Activated naive CD8-positive, alpha-beta T cell treated with anti-CD3 and anti-CD28 coated beads, Interleukin-2, amount 10 ng/mL, durations not matched to agents 7 days and 5 days (primary cell): ENCODE measurements at regions not wholly inside any gene's neighbourhood (a gene's known extent, or its start where the extent isn't known, plus 50 kb on each side); places are given as distances from the start of the nearest gene placed in this dataset.

Experiments
- ATAC-seq: fragments of 150-1000 bp; cut with Tn5 transposase; one replicate; pipeline ENCODE4 v1.10.0; 2021; ENCODE audit warnings: low read depth, moderate library complexity
- POLR2A ChIA-PET: fragments of 350-600 bp; sonication (Branson Sonifier 250); formaldehyde crosslinking; loops from one replicate; lab custom pipeline; 2021; ENCODE audit warnings: antibody characterized with exemption; lab: Charles Lee
- DNase-seq: peaks from one replicate; pipeline ENCODE4 v3.0.0; 2021
- H3K27ac Mint-ChIP-seq: one replicate; pipeline ENCODE4 v1.8.0; 2022; ENCODE audit warnings: mild to moderate bottlenecking, mixed read lengths
- H3K27me3 Mint-ChIP-seq: one replicate; pipeline ENCODE4 v1.8.0; 2022; ENCODE audit warnings: mild to moderate bottlenecking, moderate library complexity, mixed read lengths
- H3K36me3 Mint-ChIP-seq: one replicate; pipeline ENCODE4 v1.8.0; 2021; ENCODE audit warnings: mild to moderate bottlenecking, mixed read lengths
- H3K4me1 Mint-ChIP-seq: one replicate; pipeline ENCODE4 v1.8.0; 2021; ENCODE audit warnings: mixed read lengths
- H3K4me3 Mint-ChIP-seq: one replicate; pipeline ENCODE4 v1.8.0; 2022; ENCODE audit warnings: mild to moderate bottlenecking, moderate library complexity, mixed read lengths
- H3K9me3 Mint-ChIP-seq: one replicate; pipeline ENCODE4 v1.8.0; 2021; ENCODE audit warnings: mixed read lengths

DNA sequence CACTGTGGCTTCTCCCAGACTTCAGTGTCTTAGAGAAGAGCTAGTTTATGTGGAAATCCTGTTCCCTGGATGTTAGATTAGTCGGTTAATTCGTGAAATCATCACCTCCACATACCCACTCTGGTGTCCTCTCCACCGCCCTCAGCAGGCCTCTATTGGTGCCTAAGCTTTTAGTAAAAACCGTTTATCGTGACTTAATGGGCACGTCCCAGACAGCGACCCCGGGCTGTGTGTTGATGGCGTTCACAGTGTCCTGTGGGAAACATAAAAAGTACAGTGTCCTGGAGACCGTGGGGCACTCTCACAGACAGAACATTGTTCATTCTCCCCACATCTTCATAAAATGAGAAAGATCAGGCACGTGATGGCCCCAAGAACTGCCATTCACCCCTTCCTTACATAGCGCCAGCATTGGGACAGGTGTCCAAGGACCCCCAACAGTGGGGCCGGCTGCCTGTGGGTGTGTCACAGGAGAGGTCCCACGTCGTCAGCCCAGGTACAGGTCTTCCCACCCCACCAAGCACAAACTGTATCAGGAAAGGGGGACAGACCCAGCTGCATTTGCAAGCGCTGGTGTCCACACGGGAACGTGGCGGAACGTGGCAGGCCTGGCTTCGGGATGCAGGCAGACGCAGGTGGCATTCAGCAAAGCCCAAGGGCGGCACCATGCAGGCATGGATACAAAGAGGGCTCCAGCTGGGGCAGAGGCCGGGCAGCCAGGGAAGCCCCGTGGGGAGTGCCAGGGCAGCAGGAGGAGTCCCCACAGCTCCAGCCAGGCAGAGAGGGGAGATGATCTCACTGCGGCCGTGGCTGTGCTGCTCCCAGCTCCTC is 237.7 kb downstream of the DLL1 start:
- DNase-seq: peak; percentile 16
- no peak overlapping the region for H3K27ac Mint-ChIP-seq

GRCh38 chr6:170051229-170052172 is 239.4 kb downstream of the DLL1 start:
- peaks cover 8% of the 10 kb centered on the region for H3K27me3 Mint-ChIP-seq

More for the DNA sequence above, 237.7 kb downstream of the DLL1 start:
- no peaks in the 10 kb centered on the region for H3K4me1 Mint-ChIP-seq
- POLR2A ChIA-PET: no interaction called here
- ATAC-seq: no peak
- no peak overlapping the region for H3K4me3 Mint-ChIP-seq
- no peaks in the 10 kb centered on the region for H3K36me3 Mint-ChIP-seq
- H3K27me3 Mint-ChIP-seq: peaks cover 1% of the 10 kb centered on the region
- no peaks in the 10 kb centered on the region for H3K9me3 Mint-ChIP-seq

GRCh38 chr6:170050591-170051041 is 240.3 kb downstream of the DLL1 start:
- POLR2A ChIA-PET: no interaction called here
- H3K36me3 Mint-ChIP-seq: no peaks in the 10 kb centered on the region
- H3K9me3 Mint-ChIP-seq: no peaks in the 10 kb centered on the region
- ATAC-seq (no peak), DNase-seq (peak; percentile 11)
- no peaks in the 10 kb centered on the region for H3K4me1 Mint-ChIP-seq
- no peak overlapping the region for H3K4me3 Mint-ChIP-seq
- peaks cover 10% of the 10 kb centered on the region for H3K27me3 Mint-ChIP-seq
- H3K27ac Mint-ChIP-seq: no peak overlapping the region

More at GRCh38 chr6:170051229-170052172, 239.4 kb downstream of the DLL1 start:
- peak; percentile 20 for DNase-seq
- H3K9me3 Mint-ChIP-seq: no peaks in the 10 kb centered on the region
- H3K36me3 Mint-ChIP-seq: no peaks in the 10 kb centered on the region
- POLR2A ChIA-PET: no interaction called here
- H3K4me3 Mint-ChIP-seq: no peak overlapping the region
- H3K4me1 Mint-ChIP-seq: no peaks in the 10 kb centered on the region
- H3K27ac Mint-ChIP-seq: no peak overlapping the region
- no peak for ATAC-seq

DNA sequence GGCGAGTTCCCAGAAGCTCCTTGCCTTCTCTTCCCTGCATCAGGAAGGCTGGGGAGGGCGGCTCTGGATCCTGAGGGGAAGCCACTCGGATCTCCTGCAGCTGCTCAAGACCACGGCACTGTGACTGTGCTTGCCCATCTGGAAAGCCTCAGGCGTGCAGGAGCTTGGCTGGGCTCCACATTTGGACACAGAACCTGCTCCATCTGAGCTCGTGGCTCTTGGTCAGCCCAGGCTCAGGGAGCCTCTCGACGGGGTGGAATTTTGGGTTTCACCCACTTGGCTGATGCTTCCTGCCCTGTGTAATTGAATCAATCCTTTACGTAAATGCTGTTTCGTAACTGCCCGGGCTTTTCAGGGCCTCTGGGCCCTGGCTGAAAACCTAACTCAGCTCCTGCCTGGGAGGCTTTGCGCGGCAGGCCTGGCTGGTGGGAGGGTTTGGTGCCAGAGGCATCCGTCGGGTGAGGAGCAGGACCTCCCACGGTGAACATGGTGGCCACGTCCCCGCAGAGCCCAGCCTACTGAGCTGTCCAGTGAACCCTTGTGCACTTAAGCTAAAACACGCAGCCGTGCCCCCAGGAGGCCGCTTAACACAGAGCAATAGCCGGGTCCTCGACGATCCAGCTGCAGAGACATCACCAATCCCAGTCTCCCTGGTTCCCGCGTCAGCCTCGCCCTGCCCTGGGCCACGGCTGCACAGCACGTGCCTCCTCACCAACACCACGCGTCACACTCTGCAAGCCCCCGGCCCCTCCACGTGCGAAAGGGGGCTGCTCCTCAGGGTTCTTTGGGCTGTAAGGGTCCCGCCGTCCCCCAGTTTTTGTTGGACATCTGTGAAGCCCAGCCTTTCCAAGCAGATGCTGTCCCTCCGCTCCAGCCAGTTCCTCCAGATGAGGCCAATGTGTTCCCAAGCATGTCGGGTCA is 241.0 kb downstream of the DLL1 start:
- peak; percentile 15 for DNase-seq
- POLR2A ChIA-PET: no interaction called here
- no peaks in the 10 kb centered on the region for H3K9me3 Mint-ChIP-seq
- H3K36me3 Mint-ChIP-seq: no peaks in the 10 kb centered on the region
- H3K4me1 Mint-ChIP-seq: no peaks in the 10 kb centered on the region
- ATAC-seq: no peak
- no peak overlapping the region for H3K4me3 Mint-ChIP-seq
- no peak overlapping the region for H3K27ac Mint-ChIP-seq
- peaks cover 10% of the 10 kb centered on the region for H3K27me3 Mint-ChIP-seq

GRCh38 chr6:170048615-170049256 is 242.1 kb downstream of the DLL1 start:
- H3K27ac Mint-ChIP-seq: no peak overlapping the region
- POLR2A ChIA-PET: interaction anchor here (0.8 kb wide), 1 partner anchor 45 kb away, joined by 3 read pairs; no protein-coding TSS in a partner anchor
- H3K27me3 Mint-ChIP-seq: peaks cover 10% of the 10 kb centered on the region
- H3K9me3 Mint-ChIP-seq: no peaks in the 10 kb centered on the region
- H3K4me1 Mint-ChIP-seq: no peaks in the 10 kb centered on the region
- H3K36me3 Mint-ChIP-seq: no peaks in the 10 kb centered on the region
- no peak overlapping the region for H3K4me3 Mint-ChIP-seq
- no peak for ATAC-seq
- peak; percentile 16 for DNase-seq

DNA sequence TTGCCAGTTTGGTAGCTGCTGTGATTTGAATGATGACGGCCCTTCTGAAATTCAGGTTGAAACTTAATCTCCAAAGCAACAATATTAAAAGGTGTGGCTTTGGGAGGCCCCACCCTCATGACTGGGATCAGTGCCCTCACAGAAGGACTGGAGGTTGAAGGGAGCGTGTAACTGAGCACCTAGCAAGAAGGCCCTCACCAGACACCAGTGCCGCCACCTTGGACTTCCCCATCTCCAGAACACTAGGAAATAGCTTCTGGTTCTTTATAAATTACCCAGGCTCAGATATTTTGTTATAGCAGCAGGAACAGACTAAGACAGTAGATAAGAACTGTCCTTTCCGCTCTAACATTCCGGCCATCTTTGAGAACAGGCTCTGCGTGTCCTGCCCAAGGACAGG is 243.1 kb downstream of the DLL1 start:
- Mint-ChIP-seq H3K4me1 (no peaks in the 10 kb centered on the region), H3K27ac (no peak overlapping the region), H3K36me3 (no peaks in the 10 kb centered on the region), H3K27me3 (peaks cover 10% of the 10 kb centered on the region), H3K9me3 (no peaks in the 10 kb centered on the region), H3K4me3 (no peak overlapping the region)
- POLR2A ChIA-PET: interaction anchor here (0.8 kb wide), 1 partner anchor 44 kb away, joined by 3 read pairs; no protein-coding TSS in a partner anchor
- no peak for ATAC-seq
- DNase-seq: no peak

- DNase-seq (no peak), ATAC-seq (no peak)
- H3K4me1 Mint-ChIP-seq: no peaks in the 10 kb centered on the region
- H3K4me3 Mint-ChIP-seq: no peak overlapping the region
- H3K36me3 Mint-ChIP-seq: no peaks in the 10 kb centered on the region
- peaks cover 10% of the 10 kb centered on the region for H3K27me3 Mint-ChIP-seq
- H3K9me3 Mint-ChIP-seq: no peaks in the 10 kb centered on the region
- POLR2A ChIA-PET: no interaction called here
- H3K27ac Mint-ChIP-seq: no peak overlapping the region
Observed at GRCh38 chr6:170046791-170047626, 243.9 kb downstream of the DLL1 start.

DNA sequence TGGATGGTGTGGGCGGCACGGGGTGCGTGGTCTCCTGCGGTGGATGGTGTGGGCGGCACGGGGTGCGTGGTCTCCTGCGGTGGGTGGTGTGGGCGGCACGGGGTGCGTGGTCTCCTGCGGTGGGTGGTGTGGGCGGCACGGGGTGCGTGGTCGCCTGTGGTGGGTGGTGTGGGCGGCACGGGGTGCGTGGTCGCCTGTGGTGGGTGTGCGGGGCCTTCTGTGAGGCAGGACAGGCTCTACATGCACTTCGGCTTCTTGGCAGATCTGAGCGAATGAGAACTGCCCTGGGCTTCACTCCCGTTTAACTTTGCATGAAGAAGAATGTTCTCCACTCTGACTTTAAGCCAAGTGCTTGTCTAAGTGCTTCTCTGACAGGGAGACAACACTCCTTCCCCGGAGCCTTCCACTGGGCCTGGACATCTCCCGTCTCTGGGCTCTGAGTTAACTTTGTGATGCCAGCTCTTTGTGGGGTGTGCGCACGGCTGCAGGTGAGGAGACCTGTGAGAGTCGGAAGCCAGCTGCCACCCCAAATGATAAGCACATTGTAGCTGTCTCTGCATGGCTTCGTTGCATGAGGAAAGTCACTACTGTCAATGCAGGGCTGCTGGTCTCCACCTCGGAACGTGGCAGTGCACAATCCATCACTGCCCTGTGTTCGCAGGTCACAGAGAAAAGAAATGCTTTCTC is 244.8 kb downstream of the DLL1 start:
- peaks cover 8% of the 10 kb centered on the region for H3K27me3 Mint-ChIP-seq
- H3K9me3 Mint-ChIP-seq: no peaks in the 10 kb centered on the region
- H3K27ac Mint-ChIP-seq: no peak overlapping the region
- POLR2A ChIA-PET: no interaction called here
- H3K4me1 Mint-ChIP-seq: no peaks in the 10 kb centered on the region
- H3K4me3 Mint-ChIP-seq: no peak overlapping the region
- H3K36me3 Mint-ChIP-seq: no peaks in the 10 kb centered on the region
- peak; percentile 9 for DNase-seq
- no peak for ATAC-seq

- DNase-seq: peak; percentile 10
- no peak overlapping the region for H3K4me3 Mint-ChIP-seq
- no peak overlapping the region for H3K27ac Mint-ChIP-seq
- H3K27me3 Mint-ChIP-seq: peaks cover 8% of the 10 kb centered on the region
- POLR2A ChIA-PET: no interaction called here
- ATAC-seq: no peak
- no peaks in the 10 kb centered on the region for H3K9me3 Mint-ChIP-seq
- H3K36me3 Mint-ChIP-seq: no peaks in the 10 kb centered on the region
- H3K4me1 Mint-ChIP-seq: no peaks in the 10 kb centered on the region
Observed at GRCh38 chr6:170045563-170045960, 245.3 kb downstream of the DLL1 start.

- DNase-seq (peak; percentile 17), ATAC-seq (no peak)
- Mint-ChIP-seq H3K27ac (no peak overlapping the region), H3K9me3 (no peaks in the 10 kb centered on the region), H3K4me1 (no peaks in the 10 kb centered on the region), H3K4me3 (no peak overlapping the region), H3K36me3 (no peaks in the 10 kb centered on the region), H3K27me3 (peaks cover 8% of the 10 kb centered on the region)
- POLR2A ChIA-PET: no interaction called here
Observed at GRCh38 chr6:170044836-170045562, 245.9 kb downstream of the DLL1 start.
